ENCODE measurements at regions not wholly inside any gene's neighbourhood (a gene's known extent, or its start where the extent isn't known, plus 50 kb on each side); places are given as distances from the start of the nearest gene placed in this dataset.

- Histone ChIP-seq H3K27me3 (ENCODE audit: insufficient read depth, poor library complexity, severe bottlenecking) (no peaks in the 10 kb centered on the region), H3K27ac (replicated peaks) (no peak overlapping the region), H3K4me3 (replicated peaks; ENCODE audit: insufficient read depth, low read length) (no peak overlapping the region)
- no peak for DNase-seq (ENCODE audit: low read depth in 1 of 2, low spot score in 1 of 2)
- TF ChIP-seq SPI1 (IDR thresholded peaks at IDR 0.05; ENCODE audit: borderline replicate concordance, low read depth): no peak
- no peak for TF ChIP-seq CTCF (IDR thresholded peaks at IDR 0.05; ENCODE audit: insufficient read depth, low read length)
- TF ChIP-seq GABPA (IDR thresholded peaks at IDR 0.05; ENCODE audit: low read depth): no peak
- no peak for TF ChIP-seq POLR2AphosphoS5 (IDR thresholded peaks at IDR 0.05; ENCODE audit: low read depth)
- TF ChIP-seq, protein P1, sequence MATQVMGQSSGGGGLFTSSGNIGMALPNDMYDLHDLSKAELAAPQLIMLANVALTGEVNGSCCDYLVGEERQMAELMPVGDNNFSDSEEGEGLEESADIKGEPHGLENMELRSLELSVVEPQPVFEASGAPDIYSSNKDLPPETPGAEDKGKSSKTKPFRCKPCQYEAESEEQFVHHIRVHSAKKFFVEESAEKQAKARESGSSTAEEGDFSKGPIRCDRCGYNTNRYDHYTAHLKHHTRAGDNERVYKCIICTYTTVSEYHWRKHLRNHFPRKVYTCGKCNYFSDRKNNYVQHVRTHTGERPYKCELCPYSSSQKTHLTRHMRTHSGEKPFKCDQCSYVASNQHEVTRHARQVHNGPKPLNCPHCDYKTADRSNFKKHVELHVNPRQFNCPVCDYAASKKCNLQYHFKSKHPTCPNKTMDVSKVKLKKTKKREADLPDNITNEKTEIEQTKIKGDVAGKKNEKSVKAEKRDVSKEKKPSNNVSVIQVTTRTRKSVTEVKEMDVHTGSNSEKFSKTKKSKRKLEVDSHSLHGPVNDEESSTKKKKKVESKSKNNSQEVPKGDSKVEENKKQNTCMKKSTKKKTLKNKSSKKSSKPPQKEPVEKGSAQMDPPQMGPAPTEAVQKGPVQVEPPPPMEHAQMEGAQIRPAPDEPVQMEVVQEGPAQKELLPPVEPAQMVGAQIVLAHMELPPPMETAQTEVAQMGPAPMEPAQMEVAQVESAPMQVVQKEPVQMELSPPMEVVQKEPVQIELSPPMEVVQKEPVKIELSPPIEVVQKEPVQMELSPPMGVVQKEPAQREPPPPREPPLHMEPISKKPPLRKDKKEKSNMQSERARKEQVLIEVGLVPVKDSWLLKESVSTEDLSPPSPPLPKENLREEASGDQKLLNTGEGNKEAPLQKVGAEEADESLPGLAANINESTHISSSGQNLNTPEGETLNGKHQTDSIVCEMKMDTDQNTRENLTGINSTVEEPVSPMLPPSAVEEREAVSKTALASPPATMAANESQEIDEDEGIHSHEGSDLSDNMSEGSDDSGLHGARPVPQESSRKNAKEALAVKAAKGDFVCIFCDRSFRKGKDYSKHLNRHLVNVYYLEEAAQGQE (IDR thresholded peaks at IDR 0.05; ENCODE audit: insufficient replicate concordance, low read depth): no peak
These were observed 1157.3 kb upstream of the AGA start for GRCh38 chr4:178599521-178599920.

DNA sequence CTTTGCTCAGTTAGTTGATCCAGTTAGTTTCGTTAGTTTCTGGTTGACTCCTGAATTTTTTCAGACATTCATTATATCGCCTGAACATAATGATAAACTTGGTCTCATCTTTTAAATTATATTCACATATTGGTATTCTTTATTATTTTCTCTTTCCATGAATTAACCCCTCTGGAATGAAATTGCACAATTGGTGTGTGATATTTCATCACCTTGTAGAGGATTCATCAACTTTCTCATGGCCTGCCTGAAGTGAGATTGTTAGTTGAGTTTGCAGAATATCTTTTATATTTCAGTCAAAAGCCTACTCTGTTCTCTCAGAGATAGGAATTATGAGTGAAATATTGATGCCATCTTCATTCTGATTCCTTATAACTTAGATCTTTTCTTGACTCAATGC lies 1160.6 kb upstream of the AGA start:
- no peaks in the 10 kb centered on the region for H3K27me3 ChIP-seq (ENCODE audit: insufficient read depth, poor library complexity, severe bottlenecking)
- no peak overlapping the region for H3K4me3 ChIP-seq (replicated peaks; ENCODE audit: insufficient read depth, low read length)
- H3K27ac ChIP-seq (replicated peaks): no peak overlapping the region
- no peak for TF ChIP-seq GABPA (IDR thresholded peaks at IDR 0.05; ENCODE audit: low read depth)
- TF ChIP-seq, protein P1 (IDR thresholded peaks at IDR 0.05; ENCODE audit: insufficient replicate concordance, low read depth): no peak
- TF ChIP-seq CTCF (IDR thresholded peaks at IDR 0.05; ENCODE audit: insufficient read depth, low read length): no peak
- TF ChIP-seq POLR2AphosphoS5 (IDR thresholded peaks at IDR 0.05; ENCODE audit: low read depth): no peak
- TF ChIP-seq SPI1 (IDR thresholded peaks at IDR 0.05; ENCODE audit: borderline replicate concordance, low read depth): no peak
- DNase-seq (ENCODE audit: low read depth in 1 of 2, low spot score in 1 of 2): no peak

GRCh38 chr4:178611062-178611461 lies 1168.8 kb upstream of the AGA start:
- H3K27ac ChIP-seq (replicated peaks): no peak overlapping the region

More at GRCh38 chr4:178611062-178611461, 1168.8 kb upstream of the AGA start:
- H3K27me3 ChIP-seq (ENCODE audit: insufficient read depth, poor library complexity, severe bottlenecking): no peaks in the 10 kb centered on the region
- DNase-seq (ENCODE audit: low read depth in 1 of 2, low spot score in 1 of 2): no peak
- TF ChIP-seq POLR2AphosphoS5 (IDR thresholded peaks at IDR 0.05; ENCODE audit: low read depth) (no peak), CTCF (IDR thresholded peaks at IDR 0.05; ENCODE audit: insufficient read depth, low read length) (no peak), GABPA (IDR thresholded peaks at IDR 0.05; ENCODE audit: low read depth) (no peak), SPI1 (IDR thresholded peaks at IDR 0.05; ENCODE audit: borderline replicate concordance, low read depth) (no peak)
- TF ChIP-seq, protein P1 (IDR thresholded peaks at IDR 0.05; ENCODE audit: insufficient replicate concordance, low read depth): no peak
- H3K4me3 ChIP-seq (replicated peaks; ENCODE audit: insufficient read depth, low read length): no peak overlapping the region

Data from HL-60 (cell line).